ENCODE measurements at regions not wholly inside any gene's neighbourhood (a gene's known extent, or its start where the extent isn't known, plus 50 kb on each side); places are given as distances from the start of the nearest gene placed in this dataset.

DNA sequence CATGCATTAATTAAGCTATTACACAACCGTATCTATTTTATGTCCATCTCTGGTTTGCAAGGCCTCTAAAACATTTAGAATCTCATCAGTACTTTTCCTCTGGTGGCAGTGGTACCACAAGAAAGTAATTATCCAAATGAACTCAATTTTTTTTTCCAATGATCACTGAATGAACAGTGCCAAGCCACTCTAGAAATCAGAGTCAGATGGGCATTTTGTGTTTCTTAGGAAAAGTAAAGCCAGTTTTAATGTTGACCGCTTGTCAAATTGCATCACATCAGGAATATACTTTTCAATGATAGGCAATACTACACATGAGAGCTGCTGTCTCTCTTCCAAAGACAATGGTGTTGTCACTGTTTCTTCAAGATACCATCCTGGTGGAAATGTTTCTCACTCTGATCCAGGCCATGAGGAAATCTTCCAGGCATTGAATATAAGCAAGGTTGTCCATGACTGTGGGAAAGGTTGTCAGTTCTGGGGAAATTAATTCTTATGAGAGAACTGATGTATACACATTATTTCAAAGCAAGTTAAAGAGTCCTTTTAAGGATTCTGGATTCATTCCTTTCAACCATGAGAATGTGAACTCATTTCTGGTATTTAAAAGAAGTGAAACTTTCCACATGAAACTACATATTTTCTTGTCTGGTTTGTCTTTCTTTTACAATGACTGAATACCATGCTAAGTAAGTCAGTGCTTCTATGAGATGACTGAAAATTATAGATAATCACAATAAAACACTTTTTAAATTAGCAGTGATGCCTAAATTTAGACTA lies 108.8 kb upstream of the TCF21 start:
- no peak for TF ChIP-seq GABPA (IDR thresholded peaks at IDR 0.05 in 1 of 2, conservative IDR thresholded peaks at IDR 0.05 in 1 of 2)
- TF ChIP-seq, protein P1, sequence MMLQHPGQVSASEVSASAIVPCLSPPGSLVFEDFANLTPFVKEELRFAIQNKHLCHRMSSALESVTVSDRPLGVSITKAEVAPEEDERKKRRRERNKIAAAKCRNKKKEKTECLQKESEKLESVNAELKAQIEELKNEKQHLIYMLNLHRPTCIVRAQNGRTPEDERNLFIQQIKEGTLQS (IDR thresholded peaks at IDR 0.05): no peak
- no peak for TF ChIP-seq TAF1 (conservative IDR thresholded peaks at IDR 0.05)
- TF ChIP-seq, protein P2, sequence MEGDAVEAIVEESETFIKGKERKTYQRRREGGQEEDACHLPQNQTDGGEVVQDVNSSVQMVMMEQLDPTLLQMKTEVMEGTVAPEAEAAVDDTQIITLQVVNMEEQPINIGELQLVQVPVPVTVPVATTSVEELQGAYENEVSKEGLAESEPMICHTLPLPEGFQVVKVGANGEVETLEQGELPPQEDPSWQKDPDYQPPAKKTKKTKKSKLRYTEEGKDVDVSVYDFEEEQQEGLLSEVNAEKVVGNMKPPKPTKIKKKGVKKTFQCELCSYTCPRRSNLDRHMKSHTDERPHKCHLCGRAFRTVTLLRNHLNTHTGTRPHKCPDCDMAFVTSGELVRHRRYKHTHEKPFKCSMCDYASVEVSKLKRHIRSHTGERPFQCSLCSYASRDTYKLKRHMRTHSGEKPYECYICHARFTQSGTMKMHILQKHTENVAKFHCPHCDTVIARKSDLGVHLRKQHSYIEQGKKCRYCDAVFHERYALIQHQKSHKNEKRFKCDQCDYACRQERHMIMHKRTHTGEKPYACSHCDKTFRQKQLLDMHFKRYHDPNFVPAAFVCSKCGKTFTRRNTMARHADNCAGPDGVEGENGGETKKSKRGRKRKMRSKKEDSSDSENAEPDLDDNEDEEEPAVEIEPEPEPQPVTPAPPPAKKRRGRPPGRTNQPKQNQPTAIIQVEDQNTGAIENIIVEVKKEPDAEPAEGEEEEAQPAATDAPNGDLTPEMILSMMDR (IDR thresholded peaks at IDR 0.05; ENCODE audit: low read depth, low read length, missing input control): no peak
- no peak for TF ChIP-seq FOXA1 (IDR thresholded peaks at IDR 0.05)
- TF ChIP-seq, protein P3, sequence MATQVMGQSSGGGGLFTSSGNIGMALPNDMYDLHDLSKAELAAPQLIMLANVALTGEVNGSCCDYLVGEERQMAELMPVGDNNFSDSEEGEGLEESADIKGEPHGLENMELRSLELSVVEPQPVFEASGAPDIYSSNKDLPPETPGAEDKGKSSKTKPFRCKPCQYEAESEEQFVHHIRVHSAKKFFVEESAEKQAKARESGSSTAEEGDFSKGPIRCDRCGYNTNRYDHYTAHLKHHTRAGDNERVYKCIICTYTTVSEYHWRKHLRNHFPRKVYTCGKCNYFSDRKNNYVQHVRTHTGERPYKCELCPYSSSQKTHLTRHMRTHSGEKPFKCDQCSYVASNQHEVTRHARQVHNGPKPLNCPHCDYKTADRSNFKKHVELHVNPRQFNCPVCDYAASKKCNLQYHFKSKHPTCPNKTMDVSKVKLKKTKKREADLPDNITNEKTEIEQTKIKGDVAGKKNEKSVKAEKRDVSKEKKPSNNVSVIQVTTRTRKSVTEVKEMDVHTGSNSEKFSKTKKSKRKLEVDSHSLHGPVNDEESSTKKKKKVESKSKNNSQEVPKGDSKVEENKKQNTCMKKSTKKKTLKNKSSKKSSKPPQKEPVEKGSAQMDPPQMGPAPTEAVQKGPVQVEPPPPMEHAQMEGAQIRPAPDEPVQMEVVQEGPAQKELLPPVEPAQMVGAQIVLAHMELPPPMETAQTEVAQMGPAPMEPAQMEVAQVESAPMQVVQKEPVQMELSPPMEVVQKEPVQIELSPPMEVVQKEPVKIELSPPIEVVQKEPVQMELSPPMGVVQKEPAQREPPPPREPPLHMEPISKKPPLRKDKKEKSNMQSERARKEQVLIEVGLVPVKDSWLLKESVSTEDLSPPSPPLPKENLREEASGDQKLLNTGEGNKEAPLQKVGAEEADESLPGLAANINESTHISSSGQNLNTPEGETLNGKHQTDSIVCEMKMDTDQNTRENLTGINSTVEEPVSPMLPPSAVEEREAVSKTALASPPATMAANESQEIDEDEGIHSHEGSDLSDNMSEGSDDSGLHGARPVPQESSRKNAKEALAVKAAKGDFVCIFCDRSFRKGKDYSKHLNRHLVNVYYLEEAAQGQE (IDR thresholded peaks at IDR 0.05): no peak
- TF ChIP-seq, protein P4, sequence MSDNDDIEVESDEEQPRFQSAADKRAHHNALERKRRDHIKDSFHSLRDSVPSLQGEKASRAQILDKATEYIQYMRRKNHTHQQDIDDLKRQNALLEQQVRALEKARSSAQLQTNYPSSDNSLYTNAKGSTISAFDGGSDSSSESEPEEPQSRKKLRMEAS (IDR thresholded peaks at IDR 0.05): no peak
- no peak for TF ChIP-seq EGR1 (IDR thresholded peaks at IDR 0.05; ENCODE audit: low read depth in 2 of 2)
- TF ChIP-seq NR2F2 (IDR thresholded peaks at IDR 0.05): no peak
- TF ChIP-seq JUND (IDR thresholded peaks at IDR 0.05): no peak
- TF ChIP-seq YY1 (IDR thresholded peaks at IDR 0.05): no peak
- no peak for TF ChIP-seq RAD21 (IDR thresholded peaks at IDR 0.05)
- no peak for TF ChIP-seq HNF4G (IDR thresholded peaks at IDR 0.05)
- TF ChIP-seq SP1 (IDR thresholded peaks at IDR 0.05): no peak
